IMR-90 (cell line): ENCODE measurements at regions not wholly inside any gene's neighbourhood (a gene's known extent, or its start where the extent isn't known, plus 50 kb on each side); places are given as distances from the start of the nearest gene placed in this dataset.

ENCODE experiments used
- ATAC-seq: fragments of 200-7000 bp; cut with Tn5 transposase; 2 replicates; pipeline ENCODE4 v1.9.1; 2020; ENCODE audit warnings: low read depth, mild to moderate bottlenecking, moderate library complexity
- BruUV-seq: library from RNA; stranded (reverse); fragments of 400-500 nt; replicated peaks from 2 replicates; lab custom pipeline; 2021; lab: Mats Ljungman, UMichigan
- CTCF ChIA-PET: fragments of 300-600 bp; formaldehyde crosslinking; extraction: SDS; loops from one replicate; lab custom pipeline; 2021; ENCODE audit warnings: antibody characterized with exemption; lab: Yijun Ruan, JAX
- POLR2A ChIA-PET: fragments of 300-600 bp; sonication (Branson Sonifier 250); formaldehyde crosslinking; loops from one replicate; lab custom pipeline; 2022; ENCODE audit warnings: antibody characterized with exemption; ENCODE audit not compliant: unreplicated experiment; lab: Charles Lee
- DNase-seq: peaks from one replicate; pipeline ENCODE4 v3.0.0; 2013
- H2AFZ ChIP-seq: replicated peaks from 2 replicates; pipeline ENCODE3; 2013; ENCODE audit warnings: low read length, mild to moderate bottlenecking; ENCODE audit not compliant: poor library complexity
- H2AK5ac ChIP-seq: 2 replicates; pipeline ENCODE4 v1.6.1; 2013; ENCODE audit warnings: low read depth, low read length, inconsistent platforms
- H2AK9ac ChIP-seq: replicated peaks from 2 replicates; pipeline ENCODE3; 2013; ENCODE audit warnings: mild to moderate bottlenecking, low read depth, low read length, moderate library complexity; ENCODE audit not compliant: poor library complexity
- H2BK120ac ChIP-seq: 2 replicates; pipeline ENCODE4 v1.6.1; 2013; ENCODE audit warnings: low read depth, low read length, inconsistent platforms
- H2BK15ac ChIP-seq: 3 replicates; pipeline ENCODE4 v1.6.1; 2013; ENCODE audit warnings: low read depth, low read length, inconsistent platforms
- H2BK20ac ChIP-seq: 2 replicates; pipeline ENCODE4 v1.6.1; 2013; ENCODE audit warnings: low read depth, mild to moderate bottlenecking, inconsistent platforms, low read length, moderate library complexity
- H2BK5ac ChIP-seq: 2 replicates; pipeline ENCODE4 v1.6.1; 2013; ENCODE audit warnings: mild to moderate bottlenecking, low read depth, low read length, inconsistent platforms; ENCODE audit not compliant: poor library complexity, severe bottlenecking
- H3K14ac ChIP-seq: replicated peaks from 2 replicates; pipeline ENCODE4 v1.6.1; 2013; ENCODE audit warnings: low read depth, low read length, inconsistent platforms
- H3K18ac ChIP-seq: 2 replicates; pipeline ENCODE4 v1.6.1; 2013; ENCODE audit warnings: low read depth, low read length, control low read depth
- H3K23ac ChIP-seq: 2 replicates; pipeline ENCODE4 v1.6.1; 2013; ENCODE audit warnings: low read depth, low read length, inconsistent platforms
- H3K27ac ChIP-seq: 2 replicates; pipeline ENCODE4 v1.5.1; 2013; ENCODE audit warnings: mild to moderate bottlenecking, control low read depth, low read length; ENCODE audit not compliant: insufficient read depth
- H3K27me3 ChIP-seq: 2 replicates; pipeline ENCODE4 v1.6.1; 2013; ENCODE audit warnings: low read length; ENCODE audit not compliant: control insufficient read depth, insufficient read depth
- H3K36me3 ChIP-seq: 2 replicates; pipeline ENCODE4 v1.6.1; 2013; ENCODE audit warnings: low read length, mixed read lengths; ENCODE audit not compliant: control insufficient read depth, insufficient read depth
- H3K4ac ChIP-seq: 2 replicates; pipeline ENCODE4 v1.6.1; 2013; ENCODE audit warnings: low read depth, low read length, inconsistent platforms
- H3K4me1 ChIP-seq: 2 replicates; pipeline ENCODE4 v1.6.1; 2013; ENCODE audit warnings: low read length, mixed read lengths; ENCODE audit not compliant: control insufficient read depth, insufficient read depth
- H3K4me2 ChIP-seq: 2 replicates; pipeline ENCODE4 v1.6.1; 2013; ENCODE audit warnings: low read depth, mild to moderate bottlenecking, control low read depth, low read length, moderate library complexity
- H3K4me3 ChIP-seq: 2 replicates; pipeline ENCODE4 v1.5.1; 2013; ENCODE audit warnings: low read depth, mild to moderate bottlenecking, control low read depth, low read length, moderate library complexity; ENCODE audit not compliant: insufficient read depth
- H3K56ac ChIP-seq: 2 replicates; pipeline ENCODE4 v1.6.1; 2013; ENCODE audit warnings: low read length, inconsistent platforms; ENCODE audit not compliant: insufficient read depth; ENCODE audit errors: extremely low read depth
- H3K79me1 ChIP-seq, 2 experiments: 2 replicates each; pipeline ENCODE4 v1.6.1; 2013; ENCODE audit warnings: low read length in 2 of 2, inconsistent platforms in 1 of 2, low read depth in 1 of 2
- H3K9ac ChIP-seq: 2 replicates; pipeline ENCODE4 v1.6.1; 2013; ENCODE audit warnings: low read depth, low read length, control low read depth
- H3K9me1 ChIP-seq: 2 replicates; pipeline ENCODE4 v1.6.1; 2013; ENCODE audit warnings: low read length, inconsistent platforms; ENCODE audit not compliant: insufficient read depth
- H3K9me3 ChIP-seq: 2 replicates; pipeline ENCODE4 v1.6.1; 2013; ENCODE audit warnings: low read length; ENCODE audit not compliant: control insufficient read depth, insufficient read depth
- H4K20me1 ChIP-seq: 2 replicates; pipeline ENCODE4 v1.6.1; 2013; ENCODE audit warnings: low read length, inconsistent platforms; ENCODE audit not compliant: insufficient read depth
- H4K5ac ChIP-seq: 2 replicates; pipeline ENCODE4 v1.6.1; 2013; ENCODE audit warnings: mild to moderate bottlenecking, low read depth, low read length, control low read depth
- H4K8ac ChIP-seq, 2 experiments: 2 replicates each; pipeline ENCODE4 v1.6.1; 2013; ENCODE audit warnings: low read depth in 2 of 2, low read length in 2 of 2, control low read depth in 1 of 2, inconsistent platforms in 1 of 2
- H4K91ac ChIP-seq: 2 replicates; pipeline ENCODE4 v1.6.1; 2013; ENCODE audit warnings: low read depth, low read length, inconsistent platforms; ENCODE audit not compliant: insufficient read depth
- BHLHE40 ChIP-seq: fragments of 150-350 bp; IDR thresholded peaks from 2 replicates; pipeline ENCODE4 v1.6.1; 2016; ENCODE audit warnings: mild to moderate bottlenecking, low read depth, low read length
- FOS ChIP-seq: fragments of 150-350 bp; IDR thresholded peaks from 2 replicates; pipeline ENCODE4 v1.6.1; 2016; ENCODE audit warnings: low read depth, low read length
- MXI1 ChIP-seq: IDR thresholded peaks from 2 replicates; pipeline ENCODE4 v1.6.1; 2012; ENCODE audit warnings: low read depth, mild to moderate bottlenecking, low read length, moderate library complexity, borderline replicate concordance
- RAD21 ChIP-seq: IDR thresholded peaks from 2 replicates; pipeline ENCODE4 v1.6.1; 2012; ENCODE audit warnings: low read length, improper control_type of control experiment
- RCOR1 ChIP-seq: IDR thresholded peaks from 2 replicates; pipeline ENCODE4 v1.6.1; 2012; ENCODE audit warnings: mild to moderate bottlenecking, low read length, improper control_type of control experiment; ENCODE audit not compliant: insufficient replicate concordance
- SMC3 ChIP-seq: fragments of 150-350 bp; IDR thresholded peaks from 2 replicates; pipeline ENCODE4 v1.6.1; 2016; ENCODE audit warnings: low read depth, mild to moderate bottlenecking, antibody characterized with exemption, low read length, moderate library complexity
- WGBS, 2 experiments: methylation state at CpG; one replicate each; pipeline versions ENCODE4 v1.1.5 to v1.1.7; 2013; ENCODE audit warnings: missing lambda C conversion rate in 2 of 2; ENCODE audit not compliant: insufficient read length in 1 of 2; ENCODE audit errors: extremely low coverage in 2 of 2; 5-methylcytosine and 5-hydroxymethylcytosine counted together
- dilution Hi-C: fragments of 300-500 bp; cut with HindIII; formaldehyde crosslinking; loops from one replicate; pipeline ENCODE4 v1.14.3; 2018; ENCODE audit warnings: low sequenced_read_pairs; ENCODE audit not compliant: unreplicated experiment
- in situ Hi-C: fragments of 300-500 bp; cut with MboI; formaldehyde crosslinking; loops from 3 replicates; pipeline ENCODE4 v1.14.3; 2019; ENCODE audit warnings: low sequenced_read_pairs, inconsistent platforms, mixed read lengths
- intact Hi-C: fragments of 100-400 bp; cut with micrococcal nuclease; formaldehyde crosslinking; loops from 2 replicates; pipeline ENCODE4 v1.10.0; 2022
- TF ChIP-seq, protein P1 (sequence below): fragments of 150-350 bp; IDR thresholded peaks from 2 replicates; pipeline ENCODE4 v1.6.1; 2017; ENCODE audit warnings: mild to moderate bottlenecking, antibody characterized with exemption, low read length, low read depth

DNA sequence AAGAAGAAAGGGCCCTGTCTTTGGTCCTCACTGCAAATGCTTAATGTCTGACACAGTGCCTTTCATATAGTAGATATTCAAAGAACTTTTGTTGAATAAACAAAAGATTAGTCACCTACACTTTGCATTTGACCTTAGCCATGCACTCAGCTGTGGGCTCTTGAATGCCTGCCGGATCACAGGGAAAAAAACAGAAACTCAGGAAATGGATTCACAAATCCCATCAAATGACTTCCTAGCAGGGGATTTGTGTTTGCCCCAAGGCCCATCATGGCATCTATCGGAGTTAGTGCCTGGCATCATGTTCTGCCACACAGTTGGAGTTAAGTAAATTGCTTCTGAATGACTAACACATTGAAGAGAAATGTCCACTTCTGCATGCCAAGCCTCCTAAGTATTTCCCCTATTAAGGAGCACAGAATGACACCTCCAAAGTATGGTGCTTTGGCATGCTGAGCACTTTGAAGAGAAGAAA, 72.3 kb upstream of the DST start:
- Histone ChIP-seq H4K20me1 (peaks cover 7% of the 10 kb centered on the region; the same call in 1 of the 2 replicates), H3K36me3 (no peaks in the 10 kb centered on the region), H3K4ac (peak overlapping the region; percentile 86), H3K27ac (peak overlapping the region; percentile 53), H3K79me1 (peaks cover 14 to 57% of the 10 kb centered on the region in 2 experiments), H3K9ac (peak overlapping the region; percentile 65; the same call in 1 of the 2 replicates), H3K56ac (peak overlapping the region; percentile 81), H2BK15ac (peak overlapping the region; percentile 61; the same call in 2 of the 3 replicates), H3K23ac (peak overlapping the region; percentile 90), H2BK5ac (peak overlapping the region; percentile 97), H2AK5ac (peak overlapping the region; percentile 60), H4K8ac (peak overlapping the region; percentile 11 to 86), H3K4me2 (peak overlapping the region; percentile 67), H3K4me1 (peaks cover 24% of the 10 kb centered on the region), H3K9me3 (no peaks in the 10 kb centered on the region), H3K14ac (peak overlapping the region; percentile 83), H3K4me3 (no peak overlapping the region), H4K5ac (peak overlapping the region; percentile 19; the same call in 1 of the 2 replicates), H3K18ac (peak overlapping the region; percentile 74), H2AK9ac (no peak overlapping the region), H2AFZ (no peak overlapping the region), H2BK20ac (peak overlapping the region; percentile 97), H3K9me1 (peaks cover 8% of the 10 kb centered on the region; the same call in 1 of the 2 replicates), H2BK120ac (peak overlapping the region; percentile 93), H3K27me3 (no peaks in the 10 kb centered on the region), H4K91ac (peak overlapping the region; percentile 83)
- intact Hi-C loops, result loop anchor here (5.0 kb wide), 1 partner anchor 127 kb away; no protein-coding TSS in a partner anchor
- peak; percentile 84 for ATAC-seq
- WGBS, 2 experiments, result no CpG with 5 or more reads among the region's 2 CpGs
- in situ Hi-C loops, result no loop called here
- dilution Hi-C loops, result no loop called here
- DNase-seq, result peak; percentile 92
- POLR2A ChIA-PET, result interaction anchor here (0.6 kb wide), 1 partner anchor 113 kb away, joined by 5 read pairs; no protein-coding TSS in a partner anchor
- BruUV-seq, result no TSS peak
- peak; percentile 65 for TF ChIP-seq FOS
- TF ChIP-seq BHLHE40, result peak; percentile 53
- TF ChIP-seq MXI1, result no peak
- TF ChIP-seq, protein P1, sequence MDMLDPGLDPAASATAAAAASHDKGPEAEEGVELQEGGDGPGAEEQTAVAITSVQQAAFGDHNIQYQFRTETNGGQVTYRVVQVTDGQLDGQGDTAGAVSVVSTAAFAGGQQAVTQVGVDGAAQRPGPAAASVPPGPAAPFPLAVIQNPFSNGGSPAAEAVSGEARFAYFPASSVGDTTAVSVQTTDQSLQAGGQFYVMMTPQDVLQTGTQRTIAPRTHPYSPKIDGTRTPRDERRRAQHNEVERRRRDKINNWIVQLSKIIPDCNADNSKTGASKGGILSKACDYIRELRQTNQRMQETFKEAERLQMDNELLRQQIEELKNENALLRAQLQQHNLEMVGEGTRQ, result no peak
- no peak for TF ChIP-seq RCOR1
- TF ChIP-seq RAD21, result no peak
- 0 out of 2 replicates have a peak, but pooled peaks have one; percentile 10 for TF ChIP-seq SMC3
- CTCF ChIA-PET, result interaction anchor here (0.9 to 1.3 kb wide), 2 partner anchors 42 to 136 kb away, joined by 3 read pairs; no protein-coding TSS in a partner anchor
